Endothelial cell of umbilical vein (primary cell): ENCODE measurements at regions not wholly inside any gene's neighbourhood (a gene's known extent, or its start where the extent isn't known, plus 50 kb on each side); places are given as distances from the start of the nearest gene placed in this dataset.
A peak's percentile ranks its signal among the peaks of the same experiment; 100 is the strongest.
"Not testable (repeated sequence)": the region's sequence is repeated elsewhere in the genome, so short reads cannot be mapped to it uniquely, and the experiment has no call there.

Experiments
- BruUV-seq: library from RNA; stranded (reverse); fragments of 400-500 nt; replicated peaks from 2 replicates; lab custom pipeline; 2021; lab: Mats Ljungman, UMichigan
- CTCF ChIA-PET: fragments of 300-600, 350-600 bp; sonication (Branson Sonifier 250); formaldehyde crosslinking; loops from one replicate; lab custom pipeline; 2021; ENCODE audit warnings: antibody characterized with exemption, inconsistent platforms; lab: Charles Lee
- POLR2A ChIA-PET: fragments of 300-600, 350-600 bp; sonication (Branson Sonifier 250); formaldehyde crosslinking; loops from one replicate; lab custom pipeline; 2021; ENCODE audit warnings: antibody characterized with exemption, inconsistent platforms; lab: Charles Lee
- DNase-seq: peaks from one replicate; pipeline ENCODE4 v3.0.0-alpha.2; 2011; ENCODE audit warnings: low read depth, low spot score
- FAIRE-seq: peaks from 2 replicates; lab custom pipeline; 2011; peaks lifted over from hg19 to GRCh38; lab: Jason Lieb, UNC
- H2AFZ ChIP-seq: 2 replicates; pipeline ENCODE4 v1.6.0; 2012; ENCODE audit warnings: low read depth, low read length, control low read depth, inconsistent platforms
- H3K27ac ChIP-seq: 2 replicates; pipeline ENCODE4 v1.5.1; 2011; ENCODE audit warnings: low read depth, mild to moderate bottlenecking, control low read depth, low read length, moderate library complexity; ENCODE audit not compliant: insufficient read depth
- H3K27me3 ChIP-seq, 2 experiments: 2 replicates each; pipeline versions ENCODE4 v1.6.0 to v1.6.1; 2011; ENCODE audit warnings: low read length in 2 of 2, mixed read lengths in 1 of 2; ENCODE audit not compliant: control insufficient read depth in 2 of 2, insufficient read depth in 2 of 2
- H3K36me3 ChIP-seq, 2 experiments: 2 replicates in 1 of 2; 3 replicates in 1 of 2; pipeline ENCODE4 v1.5.1; 2011; ENCODE audit warnings: low read length in 2 of 2, mild to moderate bottlenecking in 1 of 2, moderate library complexity in 1 of 2; ENCODE audit not compliant: control insufficient read depth in 2 of 2, insufficient read depth in 2 of 2; ENCODE audit errors: extremely low read depth in 1 of 2
- H3K4me1 ChIP-seq: 3 replicates; pipeline ENCODE4 v1.5.1; 2011; ENCODE audit warnings: mild to moderate bottlenecking, low read length; ENCODE audit not compliant: control insufficient read depth, insufficient read depth; ENCODE audit errors: extremely low read depth
- H3K4me2 ChIP-seq: 2 replicates; pipeline ENCODE4 v1.6.1; 2011; ENCODE audit warnings: low read length, control low read depth, mixed read lengths; ENCODE audit not compliant: insufficient read depth
- H3K4me3 ChIP-seq, 3 experiments: fragments of 200-600 bp in 1 of 3; sonication (generic), shearing (Covaris generic) in 1 of 3; replicated peaks in 1 of 3; 2 replicates each; pipeline ENCODE4 v1.5.1; 2011 to 2016; ENCODE audit warnings: control low read depth in 3 of 3, low read length in 3 of 3, mild to moderate bottlenecking in 2 of 3, inconsistent platforms in 1 of 3, low read depth in 1 of 3, moderate library complexity in 1 of 3; ENCODE audit not compliant: insufficient read depth in 1 of 3
- H3K79me2 ChIP-seq: 2 replicates; pipeline ENCODE4 v1.6.0; 2012; ENCODE audit warnings: low read length, inconsistent platforms; ENCODE audit not compliant: control insufficient read depth, insufficient read depth
- H3K9ac ChIP-seq: replicated peaks from 2 replicates; pipeline ENCODE3; 2011; ENCODE audit warnings: low read length, control low read depth; ENCODE audit not compliant: insufficient read depth; ENCODE audit errors: extremely low read depth
- H3K9me1 ChIP-seq: replicated peaks from 3 replicates; pipeline ENCODE4 v1.6.0; 2011; ENCODE audit warnings: mild to moderate bottlenecking, low read length; ENCODE audit not compliant: control insufficient read depth, insufficient read depth; ENCODE audit errors: extremely low read depth
- H3K9me3 ChIP-seq: replicated peaks from 2 replicates; pipeline ENCODE4 v1.5.1; 2012; ENCODE audit warnings: low read length, inconsistent platforms; ENCODE audit not compliant: control insufficient read depth, insufficient read depth
- H4K20me1 ChIP-seq: replicated peaks from 2 replicates; pipeline ENCODE3; 2011; ENCODE audit warnings: mild to moderate bottlenecking, low read length; ENCODE audit not compliant: control insufficient read depth, insufficient read depth; ENCODE audit errors: extremely low read depth
- CTCF ChIP-seq, 2 donors: IDR thresholded peaks; 1 replicate in 1 of 2; 2 replicates in 1 of 2; pipeline ENCODE4 v1.5.1; 2011; ENCODE audit warnings: low read length in 2 of 2, mild to moderate bottlenecking in 2 of 2, moderate library complexity in 2 of 2, control low read depth in 1 of 2, inconsistent platforms in 1 of 2, low read depth in 1 of 2; ENCODE audit not compliant: insufficient read depth in 1 of 2; ENCODE audit errors: extremely low read depth in 1 of 2
- FOS ChIP-seq: IDR thresholded peaks from 2 replicates; pipeline ENCODE4 v1.6.1; 2011; ENCODE audit warnings: mild to moderate bottlenecking, low read length, moderate library complexity, borderline replicate concordance; ENCODE audit not compliant: insufficient read depth
- JUN ChIP-seq: IDR thresholded peaks from 2 replicates; pipeline ENCODE4 v1.6.1; 2011; ENCODE audit warnings: borderline replicate concordance, low read depth; ENCODE audit not compliant: insufficient read length, insufficient read depth
- MAX ChIP-seq: IDR thresholded peaks from 2 replicates; pipeline ENCODE4 v1.6.1; 2011; ENCODE audit not compliant: insufficient read depth, insufficient read length
- POLR2A ChIP-seq: IDR thresholded peaks from 2 replicates; pipeline ENCODE4 v1.6.1; 2012; ENCODE audit warnings: low read depth, mild to moderate bottlenecking, control low read depth, low read length
- POLR2AphosphoS5 ChIP-seq: IDR thresholded peaks from 2 replicates; pipeline ENCODE4 v1.6.1; 2012; ENCODE audit warnings: low read depth, mild to moderate bottlenecking, control low read depth, low read length, moderate library complexity; ENCODE audit not compliant: insufficient read depth
- dilution Hi-C: fragments of 300-500 bp; cut with MboI; formaldehyde crosslinking; loops from one replicate; pipeline ENCODE4 v1.15.0; 2019; ENCODE audit warnings: low sequenced_read_pairs; ENCODE audit not compliant: extremely low pct_ligation_motif_present
- intact Hi-C: fragments of 100-400 bp; cut with micrococcal nuclease; formaldehyde crosslinking; loops from one replicate; pipeline ENCODE4 v1.10.0; 2022

GRCh38 chr6:119671105-119671504, 321.5 kb upstream of the MAN1A1 start:
- DNase-seq = no peak
- POLR2A ChIA-PET = no interaction called here
- H3K4me3 ChIP-seq = no peak overlapping the region
- H3K36me3 ChIP-seq = no peaks in the 10 kb centered on the region
- H3K9me1 ChIP-seq = no peaks in the 10 kb centered on the region
- peaks cover 8% of the 10 kb centered on the region for H3K4me1 ChIP-seq
- CTCF ChIA-PET = no interaction called here
- no peak for TF ChIP-seq POLR2AphosphoS5
- no peak for TF ChIP-seq JUN
- TF ChIP-seq POLR2A = no peak
- no peak for TF ChIP-seq FOS
- TF ChIP-seq CTCF (IDR thresholded peaks at IDR 0.05; ENCODE audit: extremely low read depth in 1 of 2, insufficient read depth in 1 of 2, low read depth in 1 of 2, low read length in 2 of 2) = no peak
- no peak for TF ChIP-seq MAX
- H3K9me3 ChIP-seq = no peaks in the 10 kb centered on the region
- H2AFZ ChIP-seq = no peak overlapping the region
- dilution Hi-C loops (no loop called here), intact Hi-C loops (no loop called here)
- no peak overlapping the region for H3K9ac ChIP-seq
- FAIRE-seq = no peak
- H3K27ac ChIP-seq = no peak overlapping the region
- no peak overlapping the region for H3K4me2 ChIP-seq
- H4K20me1 ChIP-seq = no peaks in the 10 kb centered on the region
- no peaks in the 10 kb centered on the region for H3K27me3 ChIP-seq
- no peaks in the 10 kb centered on the region for H3K79me2 ChIP-seq
- no TSS peak for BruUV-seq

DNA sequence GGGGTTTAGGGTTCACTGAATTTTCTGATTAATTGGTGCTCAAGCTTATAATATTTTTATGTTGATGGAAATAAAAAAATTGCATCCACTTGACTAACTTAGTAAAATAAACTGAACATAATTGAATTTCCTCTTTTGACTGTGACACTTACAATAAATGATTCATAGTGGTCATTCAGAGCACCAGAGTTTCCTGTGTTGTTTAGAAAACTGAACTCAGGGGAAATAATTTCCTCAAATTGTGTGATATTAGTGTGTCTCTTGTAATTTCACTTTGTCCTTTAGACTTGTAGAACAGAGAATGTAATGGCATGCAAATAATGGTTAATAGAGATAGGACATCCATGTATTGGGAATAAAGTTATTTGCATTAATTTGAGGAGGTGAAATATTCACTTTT, 319.7 kb upstream of the MAN1A1 start:
- H4K20me1 ChIP-seq = no peaks in the 10 kb centered on the region
- TF ChIP-seq MAX = no peak
- TF ChIP-seq FOS = peak; percentile 23
- ChIA-PET POLR2A (no interaction called here), CTCF (no interaction called here)
- intact Hi-C loops (no loop called here), dilution Hi-C loops (no loop called here)
- H3K36me3 ChIP-seq = no peaks in the 10 kb centered on the region
- no peaks in the 10 kb centered on the region for H3K27me3 ChIP-seq
- peak overlapping the region; percentile 16 for H3K4me2 ChIP-seq
- H3K9me3 ChIP-seq = no peaks in the 10 kb centered on the region
- BruUV-seq = no TSS peak
- no peak overlapping the region for H3K27ac ChIP-seq
- H3K9me1 ChIP-seq = no peaks in the 10 kb centered on the region
- no peak for FAIRE-seq
- no peak overlapping the region for H2AFZ ChIP-seq
- H3K79me2 ChIP-seq = no peaks in the 10 kb centered on the region
- peaks cover 8% of the 10 kb centered on the region for H3K4me1 ChIP-seq
- H3K4me3 ChIP-seq = no peak overlapping the region
- peak; percentile 13 for DNase-seq
- no peak overlapping the region for H3K9ac ChIP-seq

- H3K4me1 ChIP-seq, intact Hi-C loops, H3K36me3 ChIP-seq, H3K4me2 ChIP-seq, H3K27me3 ChIP-seq, POLR2A ChIA-PET, H3K27ac ChIP-seq, BruUV-seq, FAIRE-seq, H3K9ac ChIP-seq, H4K20me1 ChIP-seq, H2AFZ ChIP-seq, dilution Hi-C loops, DNase-seq, H3K79me2 ChIP-seq, H3K9me1 ChIP-seq, H3K9me3 ChIP-seq, H3K4me3 ChIP-seq: not testable (repeated sequence)
- CTCF ChIA-PET = interaction anchor here (0.6 kb wide), 1 partner anchor 230 kb away, joined by 3 read pairs; no protein-coding TSS in a partner anchor
These were observed 315.9 kb upstream of the MAN1A1 start for GRCh38 chr6:119665432-119665831.
